Stomach smooth muscle (tissue), 2 donors: ENCODE measurements at regions not wholly inside any gene's neighbourhood (a gene's known extent, or its start where the extent isn't known, plus 50 kb on each side); places are given as distances from the start of the nearest gene placed in this dataset.
"Not testable (repeated sequence)": the region's sequence is repeated elsewhere in the genome, so short reads cannot be mapped to it uniquely, and the experiment has no call there.

ENCODE experiments used
- H3K27ac ChIP-seq: one replicate; pipeline ENCODE4 v1.7.0; 2013; ENCODE audit warnings: mild to moderate bottlenecking, low read length, inconsistent platforms
- H3K27me3 ChIP-seq, 2 donors: one replicate each; pipeline ENCODE4 v1.7.0; 2013; ENCODE audit warnings: low read length in 2 of 2; ENCODE audit not compliant: insufficient read depth in 2 of 2, control insufficient read depth in 1 of 2
- H3K36me3 ChIP-seq, 2 donors: one replicate each; pipeline ENCODE4 v1.7.0; 2013; ENCODE audit warnings: low read length in 2 of 2; ENCODE audit not compliant: control insufficient read depth in 2 of 2, insufficient read depth in 2 of 2
- H3K4me1 ChIP-seq: one replicate; pipeline ENCODE4 v1.7.0; 2013; ENCODE audit warnings: low read length; ENCODE audit not compliant: control insufficient read depth, insufficient read depth
- H3K4me3 ChIP-seq, 2 donors: one replicate each; pipeline ENCODE4 v1.7.0; 2013; ENCODE audit warnings: low read length in 2 of 2
- H3K9ac ChIP-seq, 2 donors: one replicate each; pipeline ENCODE4 v1.7.0; 2013; ENCODE audit warnings: low read length in 2 of 2, mild to moderate bottlenecking in 1 of 2
- H3K9me3 ChIP-seq, 2 donors: one replicate each; pipeline ENCODE4 v1.7.0; 2013; ENCODE audit warnings: low read length in 2 of 2; ENCODE audit not compliant: control insufficient read depth in 2 of 2
- donor health status: healthy.
- donor health status: Pancreatic carcinoma.

DNA sequence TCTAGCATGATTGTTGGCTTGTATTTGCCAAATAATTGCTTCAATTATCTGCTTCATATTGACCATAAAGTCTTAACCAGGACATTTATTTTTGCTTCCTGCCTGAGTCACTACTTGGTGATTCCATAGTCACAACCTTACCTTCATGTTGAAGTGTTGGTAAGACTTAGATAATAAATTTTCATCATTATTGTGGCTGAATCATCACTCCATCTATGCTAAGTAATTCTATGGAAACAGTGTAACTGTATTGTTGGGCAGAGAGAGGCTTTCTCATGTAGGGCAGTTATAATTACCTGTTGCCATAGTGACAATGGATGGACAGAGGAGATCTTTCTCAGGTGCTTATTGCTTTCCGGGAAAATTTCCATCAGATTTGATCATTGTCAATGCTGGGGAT is 330.7 kb upstream of the LRRC3B start:
- no peak overlapping the region for H3K27ac ChIP-seq
- H3K9me3 ChIP-seq = no peaks in the 10 kb centered on the region
- no peak overlapping the region for H3K9ac ChIP-seq
- no peaks in the 10 kb centered on the region for H3K4me1 ChIP-seq
- no peaks in the 10 kb centered on the region for H3K36me3 ChIP-seq
- no peaks in the 10 kb centered on the region for H3K27me3 ChIP-seq
- no peak overlapping the region for H3K4me3 ChIP-seq

DNA sequence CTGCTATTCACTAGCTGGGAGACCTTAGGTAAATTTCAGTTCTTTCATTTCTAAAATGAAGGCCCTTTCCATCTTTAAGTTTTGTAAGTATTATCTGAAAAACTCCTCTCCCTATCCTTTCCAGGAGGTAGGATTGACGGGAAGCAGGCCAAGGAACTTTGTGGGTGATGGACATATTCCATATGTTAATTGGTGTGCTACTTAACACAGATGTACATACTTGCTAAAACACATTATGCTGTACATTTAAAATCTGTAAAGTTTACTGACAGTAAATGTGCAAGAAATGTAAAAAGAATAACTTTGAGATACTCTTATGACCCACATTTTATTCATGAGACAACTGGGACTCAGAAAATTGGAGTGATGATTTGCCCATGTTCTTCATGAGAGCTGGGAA is 329.8 kb upstream of the LRRC3B start:
- H3K9ac ChIP-seq = no peak overlapping the region
- H3K4me3 ChIP-seq = no peak overlapping the region
- no peaks in the 10 kb centered on the region for H3K9me3 ChIP-seq
- no peak overlapping the region for H3K27ac ChIP-seq
- H3K27me3 ChIP-seq = no peaks in the 10 kb centered on the region
- H3K4me1 ChIP-seq = no peaks in the 10 kb centered on the region
- H3K36me3 ChIP-seq = no peaks in the 10 kb centered on the region

DNA sequence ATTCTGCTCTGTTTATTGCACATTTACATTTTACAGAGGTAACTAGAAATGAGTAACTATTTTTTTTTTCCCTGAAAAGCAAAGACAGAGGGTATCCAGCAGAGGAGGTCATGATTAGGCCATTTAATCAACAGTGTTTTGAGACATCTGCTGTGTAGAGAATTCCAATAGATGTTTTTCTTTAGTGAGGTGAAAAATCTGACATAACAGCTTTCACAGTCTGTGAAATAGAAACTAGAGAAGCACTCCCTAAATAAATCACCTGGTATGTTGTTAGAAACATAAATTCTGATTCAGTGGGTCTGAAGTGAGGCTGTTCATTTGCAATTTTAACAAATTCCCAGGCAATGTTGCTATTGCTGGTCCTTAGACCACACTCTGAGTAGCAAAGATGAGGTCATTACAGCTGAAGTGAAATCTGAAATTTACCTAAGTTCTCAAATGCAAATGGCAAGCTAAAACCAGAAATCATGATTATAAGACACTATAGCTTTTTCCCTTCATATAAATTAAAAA is 329.2 kb upstream of the LRRC3B start:
- H3K27ac ChIP-seq = no peak overlapping the region
- H3K4me1 ChIP-seq = no peaks in the 10 kb centered on the region
- no peak overlapping the region for H3K9ac ChIP-seq
- no peak overlapping the region for H3K4me3 ChIP-seq
- H3K36me3 ChIP-seq = no peaks in the 10 kb centered on the region
- no peaks in the 10 kb centered on the region for H3K27me3 ChIP-seq
- no peaks in the 10 kb centered on the region for H3K9me3 ChIP-seq

DNA sequence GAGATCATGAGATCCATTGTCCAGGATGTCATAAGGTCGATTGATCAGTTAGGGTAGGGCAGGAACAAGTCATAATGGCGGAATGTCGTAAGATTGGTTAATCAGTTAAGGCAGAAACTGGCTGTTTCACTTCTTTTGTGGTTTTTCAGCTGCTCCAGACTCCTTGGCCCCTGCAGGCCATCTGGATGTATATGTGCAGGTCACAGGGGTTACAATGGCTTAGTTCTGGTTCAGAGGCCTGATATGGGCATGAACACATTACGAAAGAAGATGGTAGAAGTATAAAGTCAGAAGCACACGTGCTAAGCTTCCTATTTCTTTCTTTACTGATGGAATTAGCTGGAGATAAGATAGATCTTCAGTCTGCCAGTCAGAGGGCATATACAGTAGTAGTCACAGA is 315.4 kb upstream of the LRRC3B start:
- H3K27ac ChIP-seq = no peak overlapping the region
- H3K9ac ChIP-seq = no peak overlapping the region
- no peaks in the 10 kb centered on the region for H3K27me3 ChIP-seq
- H3K4me1 ChIP-seq = no peaks in the 10 kb centered on the region
- H3K9me3 ChIP-seq = peaks cover 0 to 6% of the 10 kb centered on the region in 2 donors
- no peak overlapping the region for H3K4me3 ChIP-seq
- H3K36me3 ChIP-seq = no peaks in the 10 kb centered on the region

- Histone ChIP-seq H3K27ac (no peak overlapping the region), H3K4me3 (no peak overlapping the region), H3K4me1 (no peaks in the 10 kb centered on the region), H3K27me3 (no peaks in the 10 kb centered on the region), H3K36me3 (no peaks in the 10 kb centered on the region), H3K9me3 (peaks cover 0 to 6% of the 10 kb centered on the region in 2 donors), H3K9ac (no peak overlapping the region)
Observed at GRCh38 chr3:26307787-26308186, 314.8 kb upstream of the LRRC3B start.

GRCh38 chr3:26308454-26308853 is 314.1 kb upstream of the LRRC3B start:
- Histone ChIP-seq H3K27ac (no peak overlapping the region), H3K27me3 (no peaks in the 10 kb centered on the region), H3K9ac (no peak overlapping the region), H3K36me3 (no peaks in the 10 kb centered on the region), H3K4me3 (no peak overlapping the region), H3K4me1 (no peaks in the 10 kb centered on the region), H3K9me3 (peaks cover 0 to 6% of the 10 kb centered on the region in 2 donors)

GRCh38 chr3:26309536-26309935 is 313.0 kb upstream of the LRRC3B start:
- not testable (repeated sequence) for H3K9ac ChIP-seq, H3K27ac ChIP-seq, H3K4me1 ChIP-seq, H3K4me3 ChIP-seq, H3K9me3 ChIP-seq, H3K27me3 ChIP-seq, H3K36me3 ChIP-seq

DNA sequence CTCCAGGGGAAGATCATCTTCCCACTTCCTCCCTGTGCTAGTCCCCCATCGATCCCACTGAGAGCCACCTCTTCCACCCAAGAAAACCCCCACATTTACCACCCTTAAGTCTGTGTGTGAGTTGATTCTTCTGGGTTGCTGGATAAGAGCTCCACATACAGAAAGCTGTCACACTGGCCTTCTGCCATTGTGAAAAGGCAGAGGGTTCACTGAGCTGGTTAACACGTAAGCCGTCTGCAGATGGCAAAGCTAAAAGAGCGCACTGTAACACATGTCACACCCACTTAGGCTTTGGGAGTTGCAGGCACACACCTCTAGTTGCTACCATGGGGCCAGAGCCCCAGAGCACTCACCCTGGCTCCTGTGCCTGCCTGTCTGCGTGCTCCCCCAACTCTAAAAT is 309.8 kb upstream of the LRRC3B start:
- no peak overlapping the region for H3K9ac ChIP-seq
- H3K27me3 ChIP-seq = no peaks in the 10 kb centered on the region
- H3K9me3 ChIP-seq = peaks cover 4 to 11% of the 10 kb centered on the region in 2 donors
- H3K4me3 ChIP-seq = no peak overlapping the region
- H3K36me3 ChIP-seq = no peaks in the 10 kb centered on the region
- no peaks in the 10 kb centered on the region for H3K4me1 ChIP-seq
- no peak overlapping the region for H3K27ac ChIP-seq

DNA sequence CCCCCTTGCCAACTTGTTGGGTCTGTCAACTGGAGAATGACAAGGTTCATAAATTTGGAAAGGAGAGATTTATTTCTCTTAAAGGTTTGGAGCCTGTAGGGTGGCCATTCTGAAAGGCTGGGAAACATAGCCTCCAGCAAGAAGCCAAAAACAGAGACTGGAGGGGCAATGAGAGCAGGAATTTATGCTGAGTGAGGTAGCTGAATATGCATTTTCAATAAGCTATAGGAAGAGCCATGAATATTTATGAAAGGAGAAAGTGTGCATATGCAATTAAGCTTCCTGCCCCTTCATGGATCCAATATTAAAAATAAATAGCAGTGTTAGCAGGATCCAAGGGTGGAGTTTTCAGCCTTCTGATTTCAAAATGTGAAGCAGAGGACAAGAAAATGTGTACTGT is 306.1 kb upstream of the LRRC3B start:
- no peak overlapping the region for H3K4me3 ChIP-seq
- H3K27me3 ChIP-seq = no peaks in the 10 kb centered on the region
- peaks cover 4% of the 10 kb centered on the region in 2 donors for H3K9me3 ChIP-seq
- no peak overlapping the region for H3K9ac ChIP-seq
- no peaks in the 10 kb centered on the region for H3K36me3 ChIP-seq
- no peak overlapping the region for H3K27ac ChIP-seq
- H3K4me1 ChIP-seq = no peaks in the 10 kb centered on the region

DNA sequence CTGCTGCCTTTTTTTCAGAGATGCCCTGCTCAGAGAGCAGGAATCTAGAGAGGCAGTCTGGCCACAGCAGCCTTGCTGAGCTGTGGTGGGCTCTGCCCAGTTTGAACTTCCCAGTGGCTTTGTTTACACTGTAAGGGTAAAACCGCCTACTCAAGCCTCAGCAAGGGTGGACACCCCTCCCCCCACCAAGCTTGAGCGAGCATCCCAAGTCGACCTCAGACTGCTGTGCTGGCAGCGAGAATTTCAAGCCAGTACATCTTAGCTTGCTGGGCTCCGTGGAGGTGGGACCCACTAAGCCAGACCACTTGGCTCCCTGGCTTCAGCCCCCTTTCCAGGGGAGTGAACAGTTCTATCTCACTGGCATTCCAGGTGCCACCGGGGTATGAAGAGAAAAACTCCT is 298.8 kb upstream of the LRRC3B start:
- H3K9me3 ChIP-seq, H3K36me3 ChIP-seq, H3K9ac ChIP-seq, H3K4me3 ChIP-seq, H3K4me1 ChIP-seq, H3K27ac ChIP-seq, H3K27me3 ChIP-seq: not testable (repeated sequence)

DNA sequence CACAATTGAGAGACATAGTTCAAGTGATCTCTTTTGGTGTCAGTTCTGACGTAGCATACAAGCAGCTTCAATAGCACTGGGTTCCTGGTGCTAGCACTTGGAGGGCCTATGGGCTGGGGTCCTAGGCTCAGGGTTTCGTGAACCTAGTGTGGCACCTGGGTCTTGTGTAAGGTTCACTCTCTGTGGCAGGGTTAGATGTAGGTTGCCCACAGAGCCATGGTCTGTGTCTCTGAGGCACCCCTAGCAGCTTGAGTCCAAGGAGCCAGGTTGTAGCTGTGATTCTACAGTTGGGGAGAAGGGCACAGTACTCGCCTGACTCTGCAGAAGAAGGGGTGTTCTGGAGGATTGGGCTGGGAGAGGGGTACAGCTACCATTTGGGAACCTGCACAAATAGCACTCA is 282.6 kb upstream of the LRRC3B start:
- no peaks in the 10 kb centered on the region for H3K27me3 ChIP-seq
- no peak overlapping the region for H3K27ac ChIP-seq
- H3K4me3 ChIP-seq = no peak overlapping the region
- no peaks in the 10 kb centered on the region for H3K9me3 ChIP-seq
- no peaks in the 10 kb centered on the region for H3K36me3 ChIP-seq
- no peak overlapping the region for H3K9ac ChIP-seq
- H3K4me1 ChIP-seq = no peaks in the 10 kb centered on the region
